Panc1 (cell line): ENCODE measurements at regions not wholly inside any gene's neighbourhood (a gene's known extent, or its start where the extent isn't known, plus 50 kb on each side); places are given as distances from the start of the nearest gene placed in this dataset.

Experiments used
- ATAC-seq: fragments of 200-7000 bp; cut with Tn5 transposase; 2 replicates; pipeline ENCODE4 v1.9.1; 2020; ENCODE audit warnings: mild to moderate bottlenecking, moderate library complexity
- BruUV-seq: library from RNA; stranded (reverse); fragments of 400-500 nt; replicated peaks from 2 replicates; lab custom pipeline; 2021; lab: Mats Ljungman, UMichigan
- CTCF ChIA-PET: fragments of 300-600 bp; sonication (Branson Sonifier 250); formaldehyde crosslinking; loops from one replicate; lab custom pipeline; 2022; ENCODE audit warnings: antibody characterized with exemption; lab: Charles Lee
- POLR2A ChIA-PET: fragments of 300-600 bp; sonication (Branson Sonifier 250); formaldehyde crosslinking; loops from one replicate; lab custom pipeline; 2022; ENCODE audit warnings: antibody characterized with exemption; lab: Charles Lee
- DNase-seq: peaks from one replicate; pipeline ENCODE4 v3.0.0-alpha.2; 2010; ENCODE audit warnings: low read depth, low spot score
- H3K27ac ChIP-seq: 2 replicates; pipeline ENCODE4 v1.5.1; 2011; ENCODE audit warnings: mild to moderate bottlenecking, low read length, inconsistent platforms
- H3K27me3 ChIP-seq: fragments of 200-500 bp; sonication (Bioruptor generic); 2 replicates; pipeline ENCODE4 v1.6.0; 2014; ENCODE audit warnings: low read length, inconsistent platforms; ENCODE audit not compliant: control insufficient read depth, insufficient read depth
- H3K36me3 ChIP-seq: fragments of 200-500 bp; sonication (Bioruptor generic); 2 replicates; pipeline ENCODE4 v1.5.1; 2014; ENCODE audit warnings: inconsistent platforms, mild to moderate bottlenecking, low read length, moderate library complexity; ENCODE audit not compliant: control insufficient read depth, insufficient read depth
- H3K4me1 ChIP-seq: 2 replicates; pipeline ENCODE4 v1.5.1; 2011; ENCODE audit warnings: inconsistent platforms, mild to moderate bottlenecking, low read length, moderate library complexity; ENCODE audit not compliant: control insufficient read depth, insufficient read depth
- H3K4me3 ChIP-seq, 2 experiments: 2 replicates each; pipeline ENCODE4 v1.5.1; 2011 to 2012; ENCODE audit warnings: low read depth in 2 of 2, low read length in 2 of 2, mild to moderate bottlenecking in 2 of 2, inconsistent platforms in 1 of 2, moderate library complexity in 1 of 2
- H3K9me3 ChIP-seq: fragments of 200-500 bp; sonication (Bioruptor generic); 2 replicates; pipeline ENCODE4 v1.5.1; 2014; ENCODE audit warnings: low read depth, mild to moderate bottlenecking, inconsistent platforms, low read length, moderate library complexity; ENCODE audit not compliant: control insufficient read depth, insufficient read depth
- CTCF ChIP-seq: fragments of 450-650 bp; IDR thresholded peaks from 2 replicates; pipeline ENCODE4 v1.5.1; 2017; ENCODE audit warnings: mild to moderate bottlenecking
- POLR2AphosphoS5 ChIP-seq: IDR thresholded peaks from 2 replicates; pipeline ENCODE4 v1.6.1; 2012; ENCODE audit warnings: mild to moderate bottlenecking, low read depth, low read length, moderate library complexity
- REST ChIP-seq, 2 experiments: IDR thresholded peaks; 2 replicates each; pipeline ENCODE4 v1.6.1; 2011 to 2012; ENCODE audit warnings: low read depth in 2 of 2, control low read depth in 1 of 2, low read length in 1 of 2, mild to moderate bottlenecking in 1 of 2, moderate library complexity in 1 of 2; ENCODE audit not compliant: insufficient read depth in 1 of 2
- SIN3A ChIP-seq: IDR thresholded peaks from 2 replicates; pipeline ENCODE4 v1.6.1; 2012; ENCODE audit warnings: low read depth, mild to moderate bottlenecking, low read length, moderate library complexity, borderline replicate concordance; ENCODE audit not compliant: insufficient read depth
- TCF7L2 ChIP-seq: IDR thresholded peaks from 2 replicates; pipeline ENCODE4 v1.6.1; 2011; ENCODE audit warnings: mild to moderate bottlenecking, low read depth, low read length, inconsistent platforms
- in situ Hi-C: cut with HindIII; loops from 2 replicates; pipeline ENCODE4 v1.10.0; 2016; ENCODE audit warnings: low sequenced_read_pairs, low pct_unique_long_range_greater_than_20kb
- intact Hi-C: fragments of 100-400 bp; cut with micrococcal nuclease; formaldehyde crosslinking; loops from one replicate; pipeline ENCODE4 v1.10.0; 2022; ENCODE audit not compliant: unreplicated experiment

GRCh38 chr20:58003525-58003924, 224.9 kb downstream of the ANKRD60 start:
- POLR2A ChIA-PET: no interaction called here
- no peak for TF ChIP-seq POLR2AphosphoS5
- no peak for TF ChIP-seq REST (IDR thresholded peaks at IDR 0.05; ENCODE audit: insufficient read depth in 1 of 2, low read depth in 2 of 2, low read length in 1 of 2)
- no peak for TF ChIP-seq SIN3A
- TF ChIP-seq TCF7L2: no peak
- no peak for TF ChIP-seq CTCF
- intact Hi-C loops: no loop called here
- BruUV-seq: no TSS peak
- H3K4me1 ChIP-seq: 0 out of 2 replicates have a peak, but pooled peaks cover 3% of the 10 kb centered on the region
- no peak overlapping the region for H3K27ac ChIP-seq
- no peaks in the 10 kb centered on the region for H3K9me3 ChIP-seq
- in situ Hi-C loops: no loop called here
- CTCF ChIA-PET: no interaction called here
- H3K27me3 ChIP-seq: no peaks in the 10 kb centered on the region
- DNase-seq (no peak), ATAC-seq (no peak)
- H3K4me3 ChIP-seq: no peak overlapping the region
- H3K36me3 ChIP-seq: no peaks in the 10 kb centered on the region

- no peaks in the 10 kb centered on the region for H3K27me3 ChIP-seq
- no peak overlapping the region for H3K27ac ChIP-seq
- H3K36me3 ChIP-seq: no peaks in the 10 kb centered on the region
- no peak for ATAC-seq
- ChIA-PET CTCF (no interaction called here), POLR2A (no interaction called here)
- H3K4me1 ChIP-seq: 0 out of 2 replicates have a peak, but pooled peaks cover 3% of the 10 kb centered on the region
- no peak overlapping the region for H3K4me3 ChIP-seq
- TF ChIP-seq REST (IDR thresholded peaks at IDR 0.05; ENCODE audit: insufficient read depth in 1 of 2, low read depth in 2 of 2, low read length in 1 of 2) (no peak), POLR2AphosphoS5 (no peak), CTCF (no peak), TCF7L2 (no peak), SIN3A (no peak)
- BruUV-seq: no TSS peak
- no peak for DNase-seq
- in situ Hi-C loops (no loop called here), intact Hi-C loops (no loop called here)
- H3K9me3 ChIP-seq: no peaks in the 10 kb centered on the region
Observed at GRCh38 chr20:58002901-58003300, 225.6 kb downstream of the ANKRD60 start.
